ENCODE measurements at regions not wholly inside any gene's neighbourhood (a gene's known extent, or its start where the extent isn't known, plus 50 kb on each side); places are given as distances from the start of the nearest gene placed in this dataset.

GRCh38 chr6:14671261-14671681 lies 553.7 kb downstream of the CD83 start:
- no peak overlapping the region for H3K4me3 ChIP-seq (ENCODE audit: low read depth, low read length)
- TF ChIP-seq CTCF (IDR thresholded peaks at IDR 0.05; ENCODE audit: low read depth, low read length), result no peak

GRCh38 chr6:14671937-14672336 lies 554.4 kb downstream of the CD83 start:
- TF ChIP-seq CTCF (IDR thresholded peaks at IDR 0.05; ENCODE audit: low read depth, low read length), result no peak
- H3K4me3 ChIP-seq (ENCODE audit: low read depth, low read length), result no peak overlapping the region

GRCh38 chr6:14673201-14673600 lies 555.6 kb downstream of the CD83 start:
- H3K4me3 ChIP-seq (ENCODE audit: low read depth, low read length), result no peak overlapping the region
- no peak for TF ChIP-seq CTCF (IDR thresholded peaks at IDR 0.05; ENCODE audit: low read depth, low read length)

GRCh38 chr6:14674458-14674857 lies 556.9 kb downstream of the CD83 start:
- TF ChIP-seq CTCF (IDR thresholded peaks at IDR 0.05; ENCODE audit: low read depth, low read length), result no peak
- no peak overlapping the region for H3K4me3 ChIP-seq (ENCODE audit: low read depth, low read length)

GRCh38 chr6:14674867-14675648 lies 557.5 kb downstream of the CD83 start:
- no peak for TF ChIP-seq CTCF (IDR thresholded peaks at IDR 0.05; ENCODE audit: low read depth, low read length)
- no peak overlapping the region for H3K4me3 ChIP-seq (ENCODE audit: low read depth, low read length)

- H3K4me3 ChIP-seq (ENCODE audit: low read depth, low read length), result no peak overlapping the region
- no peak for TF ChIP-seq CTCF (IDR thresholded peaks at IDR 0.05; ENCODE audit: low read depth, low read length)
Measured at GRCh38 chr6:14676064-14676463, 558.5 kb downstream of the CD83 start.

GRCh38 chr6:14676977-14677781 lies 559.6 kb downstream of the CD83 start:
- H3K4me3 ChIP-seq (ENCODE audit: low read depth, low read length), result no peak overlapping the region
- TF ChIP-seq CTCF (IDR thresholded peaks at IDR 0.05; ENCODE audit: low read depth, low read length), result no peak

All from WI38 (cell line).